AG09309 (cell line): ENCODE measurements at regions not wholly inside any gene's neighbourhood (a gene's known extent, or its start where the extent isn't known, plus 50 kb on each side); places are given as distances from the start of the nearest gene placed in this dataset.

Experiments
- DNase-seq: peaks from one replicate; pipeline ENCODE4 v3.0.0-alpha.2; 2010; ENCODE audit warnings: low read depth
- H3K4me3 ChIP-seq: 2 replicates; pipeline ENCODE4 v1.5.1; 2011; ENCODE audit warnings: mild to moderate bottlenecking, low read depth, low read length, moderate library complexity; ENCODE audit not compliant: control insufficient read depth
- TF ChIP-seq, protein P1 (sequence below): IDR thresholded peaks from 2 replicates; pipeline ENCODE4 v1.5.1; 2011; ENCODE audit warnings: mild to moderate bottlenecking, low read depth, low read length, inconsistent platforms; ENCODE audit not compliant: insufficient read depth, control insufficient read depth; ENCODE audit errors: missing control alignments

DNA sequence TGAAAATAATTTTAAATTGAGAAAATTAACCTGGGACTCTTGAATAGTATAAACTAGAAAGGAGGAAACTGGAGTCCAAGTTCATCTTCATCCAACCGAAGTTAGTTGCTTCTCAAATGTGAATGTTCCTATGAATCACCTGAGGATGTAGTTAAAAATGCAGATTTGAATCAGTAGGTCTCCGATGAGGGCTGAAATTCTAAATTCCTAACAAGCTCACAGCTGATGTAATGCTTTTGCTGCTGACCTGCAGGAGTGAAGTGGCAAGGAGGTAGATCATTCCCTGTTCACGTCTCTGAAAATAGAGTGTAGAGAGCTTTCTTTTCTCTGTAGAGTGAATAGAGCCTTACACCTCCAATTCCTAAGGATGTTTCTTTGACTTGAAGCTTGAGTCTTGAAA is 685.5 kb downstream of the CPS1 start:
- H3K4me3 ChIP-seq = no peak overlapping the region
- DNase-seq = no peak

GRCh38 chr2:211247751-211248150 is 691.4 kb downstream of the CPS1 start:
- H3K4me3 ChIP-seq = no peak overlapping the region
- DNase-seq = no peak
- TF ChIP-seq, protein P1, sequence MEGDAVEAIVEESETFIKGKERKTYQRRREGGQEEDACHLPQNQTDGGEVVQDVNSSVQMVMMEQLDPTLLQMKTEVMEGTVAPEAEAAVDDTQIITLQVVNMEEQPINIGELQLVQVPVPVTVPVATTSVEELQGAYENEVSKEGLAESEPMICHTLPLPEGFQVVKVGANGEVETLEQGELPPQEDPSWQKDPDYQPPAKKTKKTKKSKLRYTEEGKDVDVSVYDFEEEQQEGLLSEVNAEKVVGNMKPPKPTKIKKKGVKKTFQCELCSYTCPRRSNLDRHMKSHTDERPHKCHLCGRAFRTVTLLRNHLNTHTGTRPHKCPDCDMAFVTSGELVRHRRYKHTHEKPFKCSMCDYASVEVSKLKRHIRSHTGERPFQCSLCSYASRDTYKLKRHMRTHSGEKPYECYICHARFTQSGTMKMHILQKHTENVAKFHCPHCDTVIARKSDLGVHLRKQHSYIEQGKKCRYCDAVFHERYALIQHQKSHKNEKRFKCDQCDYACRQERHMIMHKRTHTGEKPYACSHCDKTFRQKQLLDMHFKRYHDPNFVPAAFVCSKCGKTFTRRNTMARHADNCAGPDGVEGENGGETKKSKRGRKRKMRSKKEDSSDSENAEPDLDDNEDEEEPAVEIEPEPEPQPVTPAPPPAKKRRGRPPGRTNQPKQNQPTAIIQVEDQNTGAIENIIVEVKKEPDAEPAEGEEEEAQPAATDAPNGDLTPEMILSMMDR = no peak

More for the DNA sequence above, 685.5 kb downstream of the CPS1 start:
- TF ChIP-seq, protein P1 = no peak

DNA sequence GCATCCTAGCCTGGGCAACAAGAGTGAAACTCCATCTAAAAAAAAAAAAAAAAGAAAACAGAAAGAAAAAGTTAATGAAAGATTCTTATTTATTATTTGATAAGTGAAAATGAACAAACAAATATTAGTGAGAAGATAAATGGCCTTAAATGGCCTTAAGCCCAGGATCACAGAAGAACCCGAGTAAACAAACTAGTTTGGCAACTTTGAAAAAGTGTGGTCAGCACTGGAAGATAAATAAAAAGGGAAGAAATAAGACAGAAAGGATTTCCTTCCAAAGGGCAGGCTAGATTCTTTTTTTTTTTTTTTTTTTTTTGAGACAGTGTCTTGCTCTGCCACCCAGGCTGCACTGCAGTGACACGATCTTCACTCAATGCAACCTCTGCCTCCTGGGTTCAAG is 692.4 kb downstream of the CPS1 start:
- no peak for DNase-seq
- H3K4me3 ChIP-seq = no peak overlapping the region
- TF ChIP-seq, protein P1 = no peak

DNA sequence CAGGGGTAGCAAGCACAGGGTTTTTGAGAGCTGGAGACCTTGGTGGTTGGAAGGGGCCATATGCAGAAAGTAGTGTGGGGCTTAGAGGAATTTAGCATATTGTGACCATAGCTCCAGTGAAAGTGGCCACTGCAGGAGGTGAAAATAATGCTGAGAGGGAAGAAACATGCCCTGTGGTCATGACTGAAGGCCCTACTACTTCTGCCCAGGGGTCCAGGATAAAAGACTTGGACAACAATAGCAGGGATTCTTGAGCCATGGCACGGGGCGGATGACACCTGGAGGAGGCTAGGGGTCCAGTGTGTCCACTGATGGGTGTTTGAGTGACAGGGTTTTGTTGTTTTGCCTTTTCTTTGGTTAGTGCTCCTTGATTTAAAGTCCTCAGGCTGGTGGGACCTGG is 694.6 kb downstream of the CPS1 start:
- DNase-seq = no peak
- TF ChIP-seq, protein P1 = no peak
- H3K4me3 ChIP-seq = no peak overlapping the region

DNA sequence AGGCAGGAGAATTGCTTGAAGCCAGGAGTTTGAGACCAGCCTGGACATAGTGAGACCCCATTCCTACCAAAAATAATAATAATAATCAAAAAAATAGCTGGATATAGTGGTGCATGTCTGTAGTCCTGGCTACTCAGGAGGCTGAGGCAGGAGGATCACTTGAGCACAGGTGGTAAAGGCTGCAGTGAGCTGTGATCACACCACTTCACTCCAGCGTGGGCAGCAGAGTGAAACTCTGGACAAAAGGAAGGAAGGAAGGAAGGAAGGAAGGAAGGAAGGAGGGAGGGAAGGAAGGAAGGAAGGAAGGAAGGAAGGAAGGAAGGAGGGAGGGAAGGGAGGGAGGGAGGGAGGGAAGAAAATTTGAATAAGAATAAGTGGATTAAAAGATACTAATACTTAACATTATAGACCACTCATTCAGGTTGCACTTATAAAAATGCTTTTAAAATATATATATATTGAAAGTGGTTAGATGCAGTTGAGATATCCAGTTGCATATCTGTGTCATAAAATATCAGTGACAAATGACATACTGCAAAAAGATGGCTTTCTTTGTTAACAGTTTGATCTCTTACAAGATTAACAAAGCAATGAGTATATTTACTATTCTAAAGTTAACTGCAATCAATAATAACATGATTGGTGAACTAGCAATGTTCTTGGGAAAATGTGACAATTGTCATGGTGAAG is 702.4 kb downstream of the CPS1 start:
- no peak for DNase-seq
- H3K4me3 ChIP-seq = no peak overlapping the region

GRCh38 chr2:211259831-211260476 is 703.6 kb downstream of the CPS1 start:
- TF ChIP-seq, protein P1 = no peak
- no peak overlapping the region for H3K4me3 ChIP-seq
- DNase-seq = no peak

More for the DNA sequence above, 702.4 kb downstream of the CPS1 start:
- TF ChIP-seq, protein P1 = no peak

DNA sequence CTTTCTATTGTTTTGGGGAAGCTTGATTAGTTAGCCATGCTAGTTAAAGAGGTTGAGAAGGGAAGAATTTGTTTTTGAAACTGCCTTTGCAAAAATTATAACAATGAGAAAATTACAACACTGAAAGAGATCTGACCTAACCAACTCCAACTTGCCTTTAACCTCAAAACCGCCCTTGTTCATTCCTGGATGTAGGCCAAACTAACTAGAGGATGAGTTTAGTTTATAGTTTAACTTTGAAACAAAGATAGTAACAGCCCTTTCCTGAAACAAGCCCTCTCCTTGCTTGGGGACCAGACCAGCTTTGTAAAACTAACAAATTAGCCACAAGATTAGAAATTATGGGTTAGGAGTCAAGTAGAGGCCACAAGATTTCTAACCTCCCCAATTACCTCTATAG is 713.9 kb downstream of the CPS1 start:
- no peak for DNase-seq
- TF ChIP-seq, protein P1 = no peak
- no peak overlapping the region for H3K4me3 ChIP-seq
